KMS-11 (cell line): ENCODE measurements at regions not wholly inside any gene's neighbourhood (a gene's known extent, or its start where the extent isn't known, plus 50 kb on each side); places are given as distances from the start of the nearest gene placed in this dataset.

Experiments
- H2AFZ ChIP-seq: fragments of 200-600 bp; sonication (generic); 2 replicates; pipeline ENCODE4 v1.6.1; 2016; ENCODE audit warnings: antibody characterized with exemption, mixed run types, low read depth
- H3K27ac ChIP-seq: fragments of 200-600 bp; sonication (generic); 2 replicates; pipeline ENCODE4 v1.6.1; 2016; ENCODE audit warnings: mild to moderate bottlenecking, mixed run types
- H3K27me3 ChIP-seq: fragments of 200-600 bp; sonication (generic); 2 replicates; pipeline ENCODE4 v1.6.1; 2017; ENCODE audit warnings: mild to moderate bottlenecking, low read depth, mixed run types, moderate library complexity; ENCODE audit not compliant: insufficient read depth
- H3K36me3 ChIP-seq: fragments of 200-600 bp; sonication (generic); 2 replicates; pipeline ENCODE4 v1.6.1; 2017; ENCODE audit warnings: mild to moderate bottlenecking, mixed run types; ENCODE audit not compliant: insufficient read depth
- H3K4me1 ChIP-seq: fragments of 200-600 bp; sonication (generic); 2 replicates; pipeline ENCODE4 v1.6.1; 2016; ENCODE audit warnings: mild to moderate bottlenecking, low read depth, mixed run types; ENCODE audit not compliant: poor library complexity, severe bottlenecking
- H3K4me2 ChIP-seq: fragments of 200-600 bp; sonication (generic); 2 replicates; pipeline ENCODE4 v1.7.0; 2016; ENCODE audit warnings: mild to moderate bottlenecking, mixed run types
- H3K4me3 ChIP-seq: fragments of 200-600 bp; sonication (generic); IDR thresholded peaks from 2 replicates; pipeline ENCODE4 v1.6.1; 2017; ENCODE audit warnings: low read depth, low read length, mixed read lengths; ENCODE audit not compliant: insufficient read depth
- H3K79me2 ChIP-seq: fragments of 200-600 bp; sonication (generic); 2 replicates; pipeline ENCODE4 v1.6.1; 2016; ENCODE audit warnings: low read depth, mixed run types; ENCODE audit not compliant: insufficient read depth
- H3K9ac ChIP-seq: fragments of 200-600 bp; sonication (generic); 2 replicates; pipeline ENCODE4 v1.6.1; 2016; ENCODE audit warnings: mild to moderate bottlenecking, mixed run types
- H4K20me1 ChIP-seq: fragments of 200-600 bp; sonication (generic); 2 replicates; pipeline ENCODE4 v1.6.1; 2016; ENCODE audit warnings: mild to moderate bottlenecking, mixed run types; ENCODE audit not compliant: insufficient read depth
- CTCF ChIP-seq: fragments of 200-600 bp; sonication (generic); conservative IDR thresholded peaks from 2 replicates; pipeline ENCODE4 v1.6.1; 2017; ENCODE audit warnings: low read depth, mild to moderate bottlenecking, antibody characterized with exemption, low read length, moderate library complexity, mixed read lengths

GRCh38 chr9:134228649-134229048 lies 64.3 kb upstream of the RNU6ATAC start:
- Histone ChIP-seq H3K79me2 (no peaks in the 10 kb centered on the region), H3K4me2 (no peak overlapping the region), H4K20me1 (no peaks in the 10 kb centered on the region), H2AFZ (no peak overlapping the region), H3K27me3 (peaks cover 37% of the 10 kb centered on the region), H3K9ac (no peak overlapping the region), H3K4me1 (peaks cover 15% of the 10 kb centered on the region), H3K36me3 (no peaks in the 10 kb centered on the region), H3K4me3 (no peak overlapping the region), H3K27ac (no peak overlapping the region)
- no peak for TF ChIP-seq CTCF

GRCh38 chr9:134229466-134230091 lies 65.2 kb upstream of the RNU6ATAC start:
- peaks cover 36% of the 10 kb centered on the region for H3K27me3 ChIP-seq

GRCh38 chr9:134230092-134230941 lies 66.0 kb upstream of the RNU6ATAC start:
- Histone ChIP-seq H3K79me2 (no peaks in the 10 kb centered on the region), H4K20me1 (no peaks in the 10 kb centered on the region), H2AFZ (no peak overlapping the region), H3K36me3 (no peaks in the 10 kb centered on the region), H3K4me2 (no peak overlapping the region), H3K4me1 (peaks cover 13% of the 10 kb centered on the region), H3K27ac (no peak overlapping the region), H3K27me3 (peaks cover 30% of the 10 kb centered on the region), H3K4me3 (no peak overlapping the region), H3K9ac (no peak overlapping the region)
- no peak for TF ChIP-seq CTCF

More at GRCh38 chr9:134229466-134230091, 65.2 kb upstream of the RNU6ATAC start:
- Histone ChIP-seq H4K20me1 (no peaks in the 10 kb centered on the region), H3K4me2 (peak overlapping the region; percentile 13; the same call in 1 of the 2 replicates), H3K9ac (no peak overlapping the region), H3K79me2 (no peaks in the 10 kb centered on the region), H3K4me1 (peaks cover 15% of the 10 kb centered on the region), H3K4me3 (no peak overlapping the region), H3K36me3 (no peaks in the 10 kb centered on the region), H2AFZ (no peak overlapping the region), H3K27ac (no peak overlapping the region)
- TF ChIP-seq CTCF: no peak

- peaks cover 30% of the 10 kb centered on the region for H3K27me3 ChIP-seq
These were observed 66.6 kb upstream of the RNU6ATAC start for GRCh38 chr9:134230942-134231325.

More at GRCh38 chr9:134230942-134231325, 66.6 kb upstream of the RNU6ATAC start:
- H4K20me1 ChIP-seq: no peaks in the 10 kb centered on the region
- H3K4me2 ChIP-seq: no peak overlapping the region
- no peak for TF ChIP-seq CTCF
- H3K79me2 ChIP-seq: no peaks in the 10 kb centered on the region
- H3K4me1 ChIP-seq: peaks cover 11% of the 10 kb centered on the region
- H2AFZ ChIP-seq: no peak overlapping the region
- H3K4me3 ChIP-seq: no peak overlapping the region
- H3K36me3 ChIP-seq: no peaks in the 10 kb centered on the region
- H3K27ac ChIP-seq: no peak overlapping the region
- no peak overlapping the region for H3K9ac ChIP-seq
